Liver (tissue), 8 donors: ENCODE measurements at regions not wholly inside any gene's neighbourhood (a gene's known extent, or its start where the extent isn't known, plus 50 kb on each side); places are given as distances from the start of the nearest gene placed in this dataset.
"Not testable (repeated sequence)": the region's sequence is repeated elsewhere in the genome, so short reads cannot be mapped to it uniquely, and the experiment has no call there.

Experiments used
- DNase-seq: peaks from one replicate; pipeline ENCODE4 v3.0.0-alpha.2; 2017; ENCODE audit warnings: low spot score
- H3K27ac ChIP-seq, 2 donors: one replicate each; pipeline ENCODE4 v1.7.0; 2013; ENCODE audit warnings: inconsistent platforms in 2 of 2, low read length in 2 of 2, control low read depth in 1 of 2, low read depth in 1 of 2, mild to moderate bottlenecking in 1 of 2
- H3K27me3 ChIP-seq, 4 donors: one replicate each; pipeline versions ENCODE4 v1.6.1 to v1.7.0; 2013; ENCODE audit warnings: low read length in 3 of 4, inconsistent platforms in 1 of 4, mild to moderate bottlenecking in 1 of 4, moderate library complexity in 1 of 4; ENCODE audit not compliant: control insufficient read depth in 4 of 4, insufficient read depth in 4 of 4
- H3K36me3 ChIP-seq, 4 donors: one replicate each; pipeline versions ENCODE4 v1.6.1 to v1.7.0; 2013; ENCODE audit warnings: low read length in 3 of 4, mild to moderate bottlenecking in 3 of 4, low read depth in 1 of 4, moderate library complexity in 1 of 4; ENCODE audit not compliant: control insufficient read depth in 4 of 4, insufficient read depth in 3 of 4
- H3K4me1 ChIP-seq, 4 donors: one replicate each; pipeline versions ENCODE4 v1.6.1 to v1.7.0; 2013; ENCODE audit warnings: low read length in 3 of 4, mild to moderate bottlenecking in 3 of 4, moderate library complexity in 1 of 4; ENCODE audit not compliant: control insufficient read depth in 4 of 4, insufficient read depth in 4 of 4
- H3K4me3 ChIP-seq, 3 donors: one replicate each; pipeline versions ENCODE4 v1.6.1 to v1.7.0; 2013; ENCODE audit warnings: low read length in 3 of 3, control low read depth in 1 of 3, low read depth in 1 of 3, mild to moderate bottlenecking in 1 of 3
- H3K9ac ChIP-seq, 2 donors: one replicate each; pipeline ENCODE4 v1.7.0; 2013; ENCODE audit warnings: low read length in 2 of 2, mild to moderate bottlenecking in 2 of 2, moderate library complexity in 2 of 2, control low read depth in 1 of 2, low read depth in 1 of 2
- H3K9me3 ChIP-seq, 4 donors: one replicate each; pipeline versions ENCODE4 v1.6.1 to v1.7.0; 2013; ENCODE audit warnings: low read length in 3 of 4; ENCODE audit not compliant: control insufficient read depth in 4 of 4
- EGR1 ChIP-seq, 2 donors: IDR thresholded peaks; 2 replicates each; pipeline ENCODE4 v1.6.1; 2016 to 2018; ENCODE audit warnings: antibody characterized with exemption in 2 of 2, low read depth in 2 of 2
- FOXA1 ChIP-seq: IDR thresholded peaks from 2 replicates; pipeline ENCODE4 v1.6.1; 2016; ENCODE audit warnings: antibody characterized with exemption
- FOXA2 ChIP-seq: IDR thresholded peaks from 2 replicates; pipeline ENCODE4 v1.6.1; 2016; ENCODE audit warnings: antibody characterized with exemption
- GABPA ChIP-seq, 2 donors: IDR thresholded peaks in 1 of 2; conservative IDR thresholded peaks in 1 of 2; 2 replicates each; pipeline ENCODE4 v1.6.1; 2016; ENCODE audit warnings: antibody characterized with exemption in 2 of 2, mild to moderate bottlenecking in 1 of 2, moderate library complexity in 1 of 2
- HNF4A ChIP-seq, 2 donors: conservative IDR thresholded peaks; 2 replicates each; pipeline ENCODE4 v1.6.1; 2016; ENCODE audit warnings: antibody characterized with exemption in 2 of 2, mild to moderate bottlenecking in 2 of 2
- HNF4G ChIP-seq: IDR thresholded peaks from 2 replicates; pipeline ENCODE4 v1.6.1; 2016; ENCODE audit warnings: antibody characterized with exemption
- NR2F2 ChIP-seq: IDR thresholded peaks from 2 replicates; pipeline ENCODE4 v1.6.1; 2016; ENCODE audit warnings: antibody characterized with exemption
- RAD21 ChIP-seq, 2 donors: IDR thresholded peaks; 2 replicates each; pipeline ENCODE4 v1.6.1; 2016; ENCODE audit warnings: antibody characterized with exemption in 2 of 2, mild to moderate bottlenecking in 2 of 2
- RXRA ChIP-seq, 2 donors: IDR thresholded peaks; 2 replicates each; pipeline ENCODE4 v1.6.1; 2017 to 2018; ENCODE audit warnings: antibody characterized with exemption in 2 of 2, mild to moderate bottlenecking in 1 of 2
- SP1 ChIP-seq: IDR thresholded peaks from 2 replicates; pipeline ENCODE4 v1.6.1; 2018; ENCODE audit warnings: antibody characterized with exemption, mild to moderate bottlenecking
- TAF1 ChIP-seq: conservative IDR thresholded peaks from 2 replicates; pipeline ENCODE4 v1.6.1; 2016; ENCODE audit warnings: antibody characterized with exemption, mild to moderate bottlenecking
- YY1 ChIP-seq: IDR thresholded peaks from 2 replicates; pipeline ENCODE4 v1.6.1; 2016; ENCODE audit warnings: antibody characterized with exemption, mild to moderate bottlenecking
- WGBS: extraction: QIAGEN DNeasy Blood & Tissue Kit; methylation state at CpG from one replicate; pipeline ENCODE4 v1.1.7; 2013; 5-methylcytosine and 5-hydroxymethylcytosine counted together
- TF ChIP-seq, protein P1 (sequence below): fragments of 150-350 bp; IDR thresholded peaks from 2 replicates; pipeline ENCODE4 v1.5.1; 2017; ENCODE audit warnings: improper control_type of control experiment, low read depth, low read length; ENCODE audit not compliant: missing input control
- TF ChIP-seq, protein P2 (sequence below): IDR thresholded peaks from 2 replicates; pipeline ENCODE4 v1.6.1; 2016; ENCODE audit warnings: antibody characterized with exemption
- TF ChIP-seq, protein P3 (sequence below): IDR thresholded peaks from 2 replicates; pipeline ENCODE4 v1.6.1; 2016; ENCODE audit warnings: antibody characterized with exemption
- TF ChIP-seq, protein P4 (sequence below): IDR thresholded peaks from 2 replicates; pipeline ENCODE4 v1.6.1; 2016; ENCODE audit warnings: antibody characterized with exemption
- TF ChIP-seq, protein P5 (sequence below): IDR thresholded peaks from 2 replicates; pipeline ENCODE4 v1.6.1; 2016; ENCODE audit warnings: antibody characterized with exemption, mild to moderate bottlenecking
- donor health status: healthy.
- donor health status: healthy.
- donor health status: healthy.
- donor health status: healthy.
- donor health status: healthy.

DNA sequence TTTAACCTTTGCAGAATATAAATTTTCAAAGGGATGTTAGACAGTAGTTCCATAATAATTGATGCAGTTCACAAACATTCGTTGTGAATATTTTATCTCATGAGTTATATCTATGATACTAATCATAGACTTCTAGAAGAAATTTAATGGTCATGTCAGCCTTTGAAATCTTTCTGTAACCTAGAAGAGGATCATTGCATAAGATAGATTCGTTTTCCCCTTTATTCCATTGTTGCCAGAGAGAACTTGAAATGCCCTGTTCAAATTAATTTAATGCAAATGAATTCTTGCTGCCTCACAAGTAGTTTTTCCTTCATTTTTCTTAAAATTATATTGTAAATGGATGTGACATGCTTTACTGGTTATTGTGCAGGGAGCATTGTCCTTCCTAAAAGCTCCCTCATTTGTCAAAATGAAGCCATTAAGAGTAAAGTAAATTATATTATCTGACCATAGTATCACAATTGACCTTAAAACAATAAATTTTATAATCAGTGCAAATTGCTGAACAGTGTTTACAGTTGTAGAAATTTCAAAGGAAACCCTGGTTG lies 128.5 kb upstream of the ZNF717 start:
- Histone ChIP-seq H3K4me1 (no peaks in the 10 kb centered on the region), H3K27me3 (no peaks in the 10 kb centered on the region), H3K9ac (no peak overlapping the region), H3K9me3 (no peaks in the 10 kb centered on the region), H3K4me3 (no peak overlapping the region), H3K36me3 (no peaks in the 10 kb centered on the region), H3K27ac (no peak overlapping the region)
- DNase-seq: no peak
- TF ChIP-seq HNF4G (no peak), SP1 (no peak), FOXA1 (no peak), FOXA2 (no peak), NR2F2 (no peak), YY1 (no peak), HNF4A (conservative IDR thresholded peaks at IDR 0.05) (no peak), TAF1 (no peak), GABPA (IDR thresholded peaks at IDR 0.05 in 1 of 2, conservative IDR thresholded peaks at IDR 0.05 in 1 of 2) (no peak), RXRA (IDR thresholded peaks at IDR 0.05) (no peak)
- TF ChIP-seq, protein P1, sequence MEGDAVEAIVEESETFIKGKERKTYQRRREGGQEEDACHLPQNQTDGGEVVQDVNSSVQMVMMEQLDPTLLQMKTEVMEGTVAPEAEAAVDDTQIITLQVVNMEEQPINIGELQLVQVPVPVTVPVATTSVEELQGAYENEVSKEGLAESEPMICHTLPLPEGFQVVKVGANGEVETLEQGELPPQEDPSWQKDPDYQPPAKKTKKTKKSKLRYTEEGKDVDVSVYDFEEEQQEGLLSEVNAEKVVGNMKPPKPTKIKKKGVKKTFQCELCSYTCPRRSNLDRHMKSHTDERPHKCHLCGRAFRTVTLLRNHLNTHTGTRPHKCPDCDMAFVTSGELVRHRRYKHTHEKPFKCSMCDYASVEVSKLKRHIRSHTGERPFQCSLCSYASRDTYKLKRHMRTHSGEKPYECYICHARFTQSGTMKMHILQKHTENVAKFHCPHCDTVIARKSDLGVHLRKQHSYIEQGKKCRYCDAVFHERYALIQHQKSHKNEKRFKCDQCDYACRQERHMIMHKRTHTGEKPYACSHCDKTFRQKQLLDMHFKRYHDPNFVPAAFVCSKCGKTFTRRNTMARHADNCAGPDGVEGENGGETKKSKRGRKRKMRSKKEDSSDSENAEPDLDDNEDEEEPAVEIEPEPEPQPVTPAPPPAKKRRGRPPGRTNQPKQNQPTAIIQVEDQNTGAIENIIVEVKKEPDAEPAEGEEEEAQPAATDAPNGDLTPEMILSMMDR: no peak
- TF ChIP-seq, protein P2, sequence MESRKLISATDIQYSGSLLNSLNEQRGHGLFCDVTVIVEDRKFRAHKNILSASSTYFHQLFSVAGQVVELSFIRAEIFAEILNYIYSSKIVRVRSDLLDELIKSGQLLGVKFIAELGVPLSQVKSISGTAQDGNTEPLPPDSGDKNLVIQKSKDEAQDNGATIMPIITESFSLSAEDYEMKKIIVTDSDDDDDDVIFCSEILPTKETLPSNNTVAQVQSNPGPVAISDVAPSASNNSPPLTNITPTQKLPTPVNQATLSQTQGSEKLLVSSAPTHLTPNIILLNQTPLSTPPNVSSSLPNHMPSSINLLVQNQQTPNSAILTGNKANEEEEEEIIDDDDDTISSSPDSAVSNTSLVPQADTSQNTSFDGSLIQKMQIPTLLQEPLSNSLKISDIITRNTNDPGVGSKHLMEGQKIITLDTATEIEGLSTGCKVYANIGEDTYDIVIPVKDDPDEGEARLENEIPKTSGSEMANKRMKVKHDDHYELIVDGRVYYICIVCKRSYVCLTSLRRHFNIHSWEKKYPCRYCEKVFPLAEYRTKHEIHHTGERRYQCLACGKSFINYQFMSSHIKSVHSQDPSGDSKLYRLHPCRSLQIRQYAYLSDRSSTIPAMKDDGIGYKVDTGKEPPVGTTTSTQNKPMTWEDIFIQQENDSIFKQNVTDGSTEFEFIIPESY: no peak
- TF ChIP-seq, protein P3, sequence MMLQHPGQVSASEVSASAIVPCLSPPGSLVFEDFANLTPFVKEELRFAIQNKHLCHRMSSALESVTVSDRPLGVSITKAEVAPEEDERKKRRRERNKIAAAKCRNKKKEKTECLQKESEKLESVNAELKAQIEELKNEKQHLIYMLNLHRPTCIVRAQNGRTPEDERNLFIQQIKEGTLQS: no peak
- TF ChIP-seq, protein P4, sequence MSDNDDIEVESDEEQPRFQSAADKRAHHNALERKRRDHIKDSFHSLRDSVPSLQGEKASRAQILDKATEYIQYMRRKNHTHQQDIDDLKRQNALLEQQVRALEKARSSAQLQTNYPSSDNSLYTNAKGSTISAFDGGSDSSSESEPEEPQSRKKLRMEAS: no peak
- 37% methylated on average over 2 of the region's 2 CpGs for WGBS

DNA sequence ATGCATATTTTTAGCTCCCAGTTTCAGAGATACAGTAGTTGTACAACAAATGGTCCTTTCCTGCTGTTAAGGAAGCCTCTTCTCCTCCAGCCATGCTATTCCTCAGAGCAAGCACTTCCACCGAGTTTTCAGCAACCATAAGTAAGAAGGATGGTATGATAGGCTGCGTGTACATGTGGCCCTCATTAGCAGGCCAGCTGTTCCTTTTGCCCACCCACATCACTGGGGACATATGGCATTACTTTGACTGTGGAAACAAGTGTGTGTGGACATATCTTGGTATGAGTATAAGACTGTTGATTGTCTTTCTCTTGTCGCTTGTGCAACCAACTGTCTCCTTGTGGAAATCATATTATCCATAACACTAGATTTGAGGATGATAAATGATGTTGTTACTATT lies 129.4 kb upstream of the ZNF717 start:
- H3K27me3 ChIP-seq, H3K9ac ChIP-seq, H3K36me3 ChIP-seq, DNase-seq, H3K27ac ChIP-seq, H3K4me3 ChIP-seq, H3K4me1 ChIP-seq, H3K9me3 ChIP-seq: not testable (repeated sequence)
- 75% methylated on average over 3 of the region's 3 CpGs for WGBS

DNA sequence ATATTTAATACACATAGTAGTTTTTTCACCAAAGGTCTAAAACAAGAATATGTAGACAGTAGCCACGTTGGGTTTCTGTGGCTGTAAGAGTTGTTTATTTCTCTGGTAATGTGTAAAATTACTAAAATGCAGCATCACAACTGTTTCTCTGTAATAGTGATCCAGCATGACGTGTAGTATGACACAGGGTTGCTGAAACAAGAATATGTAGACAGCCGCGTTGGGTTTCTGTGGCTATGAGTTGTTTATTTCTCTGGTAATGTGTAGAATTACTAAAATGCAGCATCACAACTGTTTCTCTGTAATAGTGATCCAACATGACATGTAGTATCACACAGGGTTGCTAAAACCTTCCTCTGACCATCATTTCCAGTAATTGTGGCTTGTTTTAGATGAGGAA lies 153.6 kb upstream of the ZNF717 start:
- Histone ChIP-seq H3K4me3 (no peak overlapping the region), H3K36me3 (no peaks in the 10 kb centered on the region), H3K9me3 (no peaks in the 10 kb centered on the region), H3K4me1 (no peaks in the 10 kb centered on the region), H3K27me3 (no peaks in the 10 kb centered on the region), H3K9ac (no peak overlapping the region), H3K27ac (no peak overlapping the region)
- no peak for DNase-seq
- TF ChIP-seq EGR1 (IDR thresholded peaks at IDR 0.05; ENCODE audit: low read depth in 2 of 2): no peak
- no peak for TF ChIP-seq GABPA (IDR thresholded peaks at IDR 0.05 in 1 of 2, conservative IDR thresholded peaks at IDR 0.05 in 1 of 2)
- TF ChIP-seq RAD21 (IDR thresholded peaks at IDR 0.05): no peak
- TF ChIP-seq HNF4A (conservative IDR thresholded peaks at IDR 0.05): no peak
- no peak for TF ChIP-seq RXRA (IDR thresholded peaks at IDR 0.05)
- TF ChIP-seq, protein P2: no peak
- TF ChIP-seq FOXA2: no peak
- TF ChIP-seq SP1: no peak
- TF ChIP-seq, protein P5, sequence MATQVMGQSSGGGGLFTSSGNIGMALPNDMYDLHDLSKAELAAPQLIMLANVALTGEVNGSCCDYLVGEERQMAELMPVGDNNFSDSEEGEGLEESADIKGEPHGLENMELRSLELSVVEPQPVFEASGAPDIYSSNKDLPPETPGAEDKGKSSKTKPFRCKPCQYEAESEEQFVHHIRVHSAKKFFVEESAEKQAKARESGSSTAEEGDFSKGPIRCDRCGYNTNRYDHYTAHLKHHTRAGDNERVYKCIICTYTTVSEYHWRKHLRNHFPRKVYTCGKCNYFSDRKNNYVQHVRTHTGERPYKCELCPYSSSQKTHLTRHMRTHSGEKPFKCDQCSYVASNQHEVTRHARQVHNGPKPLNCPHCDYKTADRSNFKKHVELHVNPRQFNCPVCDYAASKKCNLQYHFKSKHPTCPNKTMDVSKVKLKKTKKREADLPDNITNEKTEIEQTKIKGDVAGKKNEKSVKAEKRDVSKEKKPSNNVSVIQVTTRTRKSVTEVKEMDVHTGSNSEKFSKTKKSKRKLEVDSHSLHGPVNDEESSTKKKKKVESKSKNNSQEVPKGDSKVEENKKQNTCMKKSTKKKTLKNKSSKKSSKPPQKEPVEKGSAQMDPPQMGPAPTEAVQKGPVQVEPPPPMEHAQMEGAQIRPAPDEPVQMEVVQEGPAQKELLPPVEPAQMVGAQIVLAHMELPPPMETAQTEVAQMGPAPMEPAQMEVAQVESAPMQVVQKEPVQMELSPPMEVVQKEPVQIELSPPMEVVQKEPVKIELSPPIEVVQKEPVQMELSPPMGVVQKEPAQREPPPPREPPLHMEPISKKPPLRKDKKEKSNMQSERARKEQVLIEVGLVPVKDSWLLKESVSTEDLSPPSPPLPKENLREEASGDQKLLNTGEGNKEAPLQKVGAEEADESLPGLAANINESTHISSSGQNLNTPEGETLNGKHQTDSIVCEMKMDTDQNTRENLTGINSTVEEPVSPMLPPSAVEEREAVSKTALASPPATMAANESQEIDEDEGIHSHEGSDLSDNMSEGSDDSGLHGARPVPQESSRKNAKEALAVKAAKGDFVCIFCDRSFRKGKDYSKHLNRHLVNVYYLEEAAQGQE: no peak
- TF ChIP-seq HNF4G: no peak
- 61% methylated on average over 4 of the region's 4 CpGs for WGBS
